Lung (tissue), 11 donors: ENCODE measurements at regions not wholly inside any gene's neighbourhood (a gene's known extent, or its start where the extent isn't known, plus 50 kb on each side); places are given as distances from the start of the nearest gene placed in this dataset.

Experiments
- ATAC-seq: fragments of 200-7000 bp; cut with Tn5 transposase; one replicate; pipeline ENCODE4 v1.9.1; 2020; ENCODE audit warnings: moderate number of reproducible peaks; ENCODE audit not compliant: insufficient read depth, low FRiP score
- DNase-seq, 3 donors: peaks; one replicate each; pipeline ENCODE4 v3.0.0-alpha.2; 2013 to 2017
- H3K27ac ChIP-seq, 2 donors: one replicate each; pipeline ENCODE4 v1.5.1; 2013; ENCODE audit warnings: mild to moderate bottlenecking in 2 of 2, moderate library complexity in 2 of 2, control low read depth in 1 of 2, inconsistent platforms in 1 of 2, low read depth in 1 of 2, low read length in 1 of 2
- H3K27me3 ChIP-seq, 3 donors: one replicate each; pipeline ENCODE4 v1.5.1; 2013; ENCODE audit warnings: low read length in 2 of 3; ENCODE audit not compliant: control insufficient read depth in 3 of 3, insufficient read depth in 3 of 3
- H3K36me3 ChIP-seq, 4 donors: one replicate each; pipeline ENCODE4 v1.5.1; 2013; ENCODE audit warnings: low read length in 4 of 4, mild to moderate bottlenecking in 1 of 4, moderate library complexity in 1 of 4; ENCODE audit not compliant: control insufficient read depth in 4 of 4, insufficient read depth in 4 of 4
- H3K4me1 ChIP-seq, 5 donors: one replicate each; pipeline ENCODE4 v1.5.1; 2013; ENCODE audit warnings: low read length in 5 of 5, mild to moderate bottlenecking in 2 of 5, moderate library complexity in 1 of 5; ENCODE audit not compliant: control insufficient read depth in 5 of 5, insufficient read depth in 5 of 5
- H3K4me3 ChIP-seq: one replicate; pipeline ENCODE4 v1.5.1; 2013; ENCODE audit warnings: mild to moderate bottlenecking, control low read depth, moderate library complexity
- H3K9ac ChIP-seq, 2 donors: one replicate each; pipeline ENCODE4 v1.5.1; 2013; ENCODE audit warnings: low read length in 2 of 2, control low read depth in 1 of 2; ENCODE audit not compliant: insufficient read depth in 1 of 2
- H3K9me3 ChIP-seq, 4 donors: one replicate each; pipeline ENCODE4 v1.5.1; 2013; ENCODE audit warnings: low read length in 3 of 4, mild to moderate bottlenecking in 1 of 4, moderate library complexity in 1 of 4; ENCODE audit not compliant: control insufficient read depth in 4 of 4, insufficient read depth in 3 of 4
- WGBS, 2 donors: extraction: QIAGEN DNeasy Blood & Tissue Kit; methylation state at CpG; one replicate each; pipeline ENCODE4 v1.1.7; 2013; 5-methylcytosine and 5-hydroxymethylcytosine counted together
- TF ChIP-seq, protein P1 (sequence below): IDR thresholded peaks from 2 replicates; pipeline ENCODE4 v1.5.1; 2012; ENCODE audit warnings: mild to moderate bottlenecking; ENCODE audit errors: control extremely low read depth, extremely low read depth
- donor health status: control.
- donor health status: control.
- donor health status: Bipolar disorder and iron deficiency.
- donor health status: healthy.
- donor health status: DM: yes; HTN: yes; CAD: no.

DNA sequence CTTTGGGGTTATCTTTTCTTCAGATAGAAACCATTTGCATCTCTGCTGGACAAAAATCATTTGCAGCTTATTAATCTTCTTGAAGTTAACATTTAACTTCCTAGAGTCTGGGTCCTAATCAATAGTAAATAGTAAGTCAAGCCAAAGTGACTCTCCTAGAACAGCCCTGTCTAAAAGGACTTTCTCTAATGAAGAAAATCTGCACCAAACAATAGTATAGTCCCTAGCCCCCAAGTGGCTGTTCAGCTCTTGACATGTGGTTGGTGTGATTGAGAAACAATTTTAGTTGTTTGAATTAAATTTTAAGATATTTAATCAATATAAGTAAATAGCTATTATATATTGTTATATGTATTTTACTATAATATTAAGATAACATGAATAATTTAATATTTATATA, 64.6 kb upstream of the SHB start:
- Histone ChIP-seq H3K4me3 (no peak overlapping the region), H3K27ac (no peak overlapping the region), H3K9ac (no peak overlapping the region), H3K36me3 (no peaks in the 10 kb centered on the region), H3K9me3 (no peaks in the 10 kb centered on the region), H3K4me1 (no peaks in the 10 kb centered on the region), H3K27me3 (no peaks in the 10 kb centered on the region)
- DNase-seq = no peak
- ATAC-seq = no peak
- TF ChIP-seq, protein P1, sequence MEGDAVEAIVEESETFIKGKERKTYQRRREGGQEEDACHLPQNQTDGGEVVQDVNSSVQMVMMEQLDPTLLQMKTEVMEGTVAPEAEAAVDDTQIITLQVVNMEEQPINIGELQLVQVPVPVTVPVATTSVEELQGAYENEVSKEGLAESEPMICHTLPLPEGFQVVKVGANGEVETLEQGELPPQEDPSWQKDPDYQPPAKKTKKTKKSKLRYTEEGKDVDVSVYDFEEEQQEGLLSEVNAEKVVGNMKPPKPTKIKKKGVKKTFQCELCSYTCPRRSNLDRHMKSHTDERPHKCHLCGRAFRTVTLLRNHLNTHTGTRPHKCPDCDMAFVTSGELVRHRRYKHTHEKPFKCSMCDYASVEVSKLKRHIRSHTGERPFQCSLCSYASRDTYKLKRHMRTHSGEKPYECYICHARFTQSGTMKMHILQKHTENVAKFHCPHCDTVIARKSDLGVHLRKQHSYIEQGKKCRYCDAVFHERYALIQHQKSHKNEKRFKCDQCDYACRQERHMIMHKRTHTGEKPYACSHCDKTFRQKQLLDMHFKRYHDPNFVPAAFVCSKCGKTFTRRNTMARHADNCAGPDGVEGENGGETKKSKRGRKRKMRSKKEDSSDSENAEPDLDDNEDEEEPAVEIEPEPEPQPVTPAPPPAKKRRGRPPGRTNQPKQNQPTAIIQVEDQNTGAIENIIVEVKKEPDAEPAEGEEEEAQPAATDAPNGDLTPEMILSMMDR = no peak

GRCh38 chr9:38132956-38133355, 63.9 kb upstream of the SHB start:
- Histone ChIP-seq H3K27ac (no peak overlapping the region), H3K36me3 (no peaks in the 10 kb centered on the region), H3K27me3 (no peaks in the 10 kb centered on the region), H3K4me3 (no peak overlapping the region), H3K4me1 (no peaks in the 10 kb centered on the region), H3K9ac (no peak overlapping the region), H3K9me3 (no peaks in the 10 kb centered on the region)
- DNase-seq (no peak), ATAC-seq (no peak)
- 90 to 93% methylated on average over 5 of the region's 5 CpGs for WGBS, 2 donors
- TF ChIP-seq, protein P1 = no peak

DNA sequence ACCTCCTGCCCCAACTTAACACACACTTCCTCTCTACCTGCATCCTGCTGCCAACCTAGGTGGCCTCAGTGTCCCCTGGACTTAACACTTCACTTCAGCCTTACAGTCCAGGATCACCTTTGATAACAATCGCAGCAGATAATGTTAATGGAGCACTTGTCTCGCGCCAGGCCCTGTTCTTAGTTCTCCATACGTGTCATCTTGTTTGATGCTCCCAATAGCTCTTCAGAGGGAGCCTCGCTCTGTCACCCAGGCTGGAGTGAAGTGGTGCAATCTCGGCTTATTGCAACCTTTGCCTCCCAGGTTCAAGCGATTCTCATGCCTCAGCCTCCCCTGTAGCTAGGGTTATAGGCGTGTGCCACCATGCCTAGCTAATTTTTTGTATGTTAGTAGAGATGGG, 62.7 kb upstream of the SHB start:
- no peak overlapping the region for H3K9ac ChIP-seq
- no peak for DNase-seq
- peaks cover 0 to 2% (median 0%) of the 10 kb centered on the region in 4 donors for H3K9me3 ChIP-seq
- H3K27ac ChIP-seq = no peak overlapping the region
- no peak overlapping the region for H3K4me3 ChIP-seq
- H3K36me3 ChIP-seq = no peaks in the 10 kb centered on the region
- ATAC-seq = no peak
- WGBS, 2 donors = 89 to 91% methylated on average over 8 of the region's 8 CpGs
- TF ChIP-seq, protein P1 = no peak
- no peaks in the 10 kb centered on the region for H3K4me1 ChIP-seq
- H3K27me3 ChIP-seq = no peaks in the 10 kb centered on the region

DNA sequence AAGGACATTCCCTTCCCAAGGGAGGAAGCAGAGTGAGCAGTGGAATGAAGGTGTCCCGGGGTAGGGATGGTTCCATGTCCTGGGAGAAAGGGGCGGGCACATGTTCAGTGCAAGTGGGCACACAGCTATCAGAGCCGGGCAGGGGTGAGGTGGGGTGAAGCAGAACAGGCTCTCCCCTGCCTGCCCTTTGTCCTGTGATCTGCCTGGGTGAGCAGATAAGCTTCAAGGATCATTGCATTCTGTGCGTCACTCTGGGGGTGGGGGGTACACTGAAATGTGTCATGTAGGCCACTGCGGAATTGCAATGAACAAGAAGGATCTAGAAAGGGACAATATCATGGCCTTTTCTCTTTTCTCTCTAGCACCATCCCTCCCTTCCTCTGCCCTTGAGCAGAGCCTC, 61.7 kb upstream of the SHB start:
- H3K36me3 ChIP-seq = no peaks in the 10 kb centered on the region
- H3K27me3 ChIP-seq = no peaks in the 10 kb centered on the region
- H3K27ac ChIP-seq = no peak overlapping the region
- H3K4me1 ChIP-seq = no peaks in the 10 kb centered on the region
- ATAC-seq = no peak
- peaks cover 0 to 2% (median 0%) of the 10 kb centered on the region in 4 donors for H3K9me3 ChIP-seq
- DNase-seq = no peak
- H3K4me3 ChIP-seq = no peak overlapping the region
- 88 to 91% methylated on average over 5 of the region's 5 CpGs for WGBS, 2 donors
- TF ChIP-seq, protein P1 = no peak
- no peak overlapping the region for H3K9ac ChIP-seq
